ENCODE measurements at regions not wholly inside any gene's neighbourhood (a gene's known extent, or its start where the extent isn't known, plus 50 kb on each side); places are given as distances from the start of the nearest gene placed in this dataset.
"Not testable (repeated sequence)": the region's sequence is repeated elsewhere in the genome, so short reads cannot be mapped to it uniquely, and the experiment has no call there.

DNA sequence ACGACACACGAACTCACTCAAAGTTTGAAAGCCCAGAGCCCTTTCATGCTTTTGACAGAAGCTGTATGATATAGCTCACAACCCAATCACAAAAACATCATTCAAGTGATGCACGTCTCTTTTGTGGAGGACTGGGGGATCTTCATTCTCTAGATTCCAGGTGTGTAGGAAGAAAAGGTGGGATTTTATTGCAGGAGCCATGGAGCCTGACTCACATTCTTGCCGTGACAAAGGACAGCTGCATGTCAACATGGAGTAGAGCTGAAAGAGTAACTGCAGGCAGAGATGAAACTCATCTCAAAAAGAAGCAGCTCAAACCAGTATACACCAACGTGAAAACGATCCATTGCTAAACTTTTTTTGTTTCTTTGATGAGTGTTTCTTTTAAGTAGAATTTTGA lies 50.9 kb upstream of the PDE1A start:
- no peak for DNase-seq
- no peak overlapping the region for H3K4me3 Mint-ChIP-seq
- no peaks in the 10 kb centered on the region for H3K4me1 Mint-ChIP-seq
- POLR2A ChIA-PET: no interaction called here
- no peak overlapping the region for H3K27ac Mint-ChIP-seq
- peaks cover 0 to 11% (median 0%) of the 10 kb centered on the region in 5 donors for H3K27me3 Mint-ChIP-seq
- ATAC-seq: no peak
- peaks cover 0 to 24% (median 5%) of the 10 kb centered on the region in 9 donors for H3K9me3 Mint-ChIP-seq
- H3K36me3 Mint-ChIP-seq: no peaks in the 10 kb centered on the region

DNA sequence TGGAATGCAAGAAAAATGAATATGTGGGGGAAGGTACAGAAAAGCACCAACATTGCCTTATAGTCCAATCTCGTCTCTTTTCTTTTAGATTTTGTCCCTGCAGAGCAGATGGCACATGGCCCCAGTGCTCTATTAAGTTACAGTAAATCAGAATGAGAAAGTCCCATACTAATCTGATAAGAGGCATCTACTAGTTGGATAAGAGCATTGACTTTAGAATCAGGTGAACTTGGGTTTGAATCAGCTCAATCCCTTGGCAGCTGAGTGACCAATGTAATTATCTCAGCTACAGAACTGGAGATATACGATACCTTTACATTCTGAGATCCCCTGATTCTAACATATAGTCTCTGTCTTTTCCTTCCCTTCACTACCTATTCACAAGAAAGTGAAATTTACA lies 54.8 kb upstream of the PDE1A start:
- ATAC-seq: no peak
- Mint-ChIP-seq H3K4me3 (no peak overlapping the region), H3K27ac (no peak overlapping the region), H3K36me3 (no peaks in the 10 kb centered on the region), H3K4me1 (no peaks in the 10 kb centered on the region), H3K9me3 (peaks cover 0 to 9% (median 0%) of the 10 kb centered on the region in 9 donors), H3K27me3 (peaks cover 0 to 11% (median 0%) of the 10 kb centered on the region in 5 donors)
- DNase-seq: no peak
- POLR2A ChIA-PET: no interaction called here

DNA sequence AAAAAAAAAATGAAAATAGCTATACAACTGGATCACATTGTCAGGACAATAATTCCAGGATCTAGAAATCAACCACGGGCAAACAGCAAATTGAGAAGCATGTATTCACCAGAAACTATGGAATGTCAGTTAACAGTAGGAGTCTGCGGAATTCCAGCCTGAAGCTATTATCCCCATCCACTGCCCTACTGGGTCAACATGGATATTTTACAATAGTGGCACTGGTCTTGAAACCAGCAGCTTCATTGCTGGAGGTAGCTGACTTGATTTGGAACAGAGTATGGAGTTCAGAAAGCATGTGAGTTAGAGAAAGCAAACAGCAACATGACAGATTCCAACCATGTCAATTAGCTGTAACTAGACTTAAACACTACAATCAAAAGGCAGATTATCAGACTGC lies 55.7 kb upstream of the PDE1A start:
- H3K9me3 Mint-ChIP-seq: peaks cover 0 to 3% (median 0%) of the 10 kb centered on the region in 9 donors
- H3K36me3 Mint-ChIP-seq: no peaks in the 10 kb centered on the region
- H3K4me1 Mint-ChIP-seq: no peaks in the 10 kb centered on the region
- no peak overlapping the region for H3K27ac Mint-ChIP-seq
- POLR2A ChIA-PET: no interaction called here
- peaks cover 0 to 11% (median 0%) of the 10 kb centered on the region in 5 donors for H3K27me3 Mint-ChIP-seq
- ATAC-seq: no peak
- no peak overlapping the region for H3K4me3 Mint-ChIP-seq
- DNase-seq: no peak

DNA sequence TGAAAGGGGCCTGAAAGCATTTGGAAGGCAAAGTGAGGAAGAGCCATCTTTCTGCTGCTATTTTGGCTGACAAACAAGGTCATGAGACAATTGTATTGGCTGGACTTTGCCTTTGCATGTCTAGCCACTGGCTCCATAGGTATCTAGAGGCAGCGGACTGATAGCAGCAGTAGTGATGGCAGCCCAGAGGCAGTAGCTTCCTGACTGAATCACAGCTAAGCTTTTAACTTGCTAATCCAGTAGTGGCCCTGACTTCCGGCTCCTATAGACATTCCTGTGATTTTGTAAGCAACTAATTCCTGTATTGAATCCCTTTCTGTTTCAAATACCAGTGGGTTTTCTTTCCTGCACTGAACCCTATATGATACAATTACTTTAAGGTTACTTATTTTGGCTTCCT lies 69.8 kb upstream of the PDE1A start:
- no peaks in the 10 kb centered on the region for H3K36me3 Mint-ChIP-seq
- DNase-seq (no peak), ATAC-seq (no peak)
- H3K4me1 Mint-ChIP-seq: no peaks in the 10 kb centered on the region
- H3K27ac Mint-ChIP-seq: no peak overlapping the region
- POLR2A ChIA-PET: no interaction called here
- H3K4me3 Mint-ChIP-seq: no peak overlapping the region
- H3K9me3 Mint-ChIP-seq: peaks cover 0 to 17% (median 0%) of the 10 kb centered on the region in 9 donors
- peaks cover 0 to 7% (median 0%) of the 10 kb centered on the region in 5 donors for H3K27me3 Mint-ChIP-seq

DNA sequence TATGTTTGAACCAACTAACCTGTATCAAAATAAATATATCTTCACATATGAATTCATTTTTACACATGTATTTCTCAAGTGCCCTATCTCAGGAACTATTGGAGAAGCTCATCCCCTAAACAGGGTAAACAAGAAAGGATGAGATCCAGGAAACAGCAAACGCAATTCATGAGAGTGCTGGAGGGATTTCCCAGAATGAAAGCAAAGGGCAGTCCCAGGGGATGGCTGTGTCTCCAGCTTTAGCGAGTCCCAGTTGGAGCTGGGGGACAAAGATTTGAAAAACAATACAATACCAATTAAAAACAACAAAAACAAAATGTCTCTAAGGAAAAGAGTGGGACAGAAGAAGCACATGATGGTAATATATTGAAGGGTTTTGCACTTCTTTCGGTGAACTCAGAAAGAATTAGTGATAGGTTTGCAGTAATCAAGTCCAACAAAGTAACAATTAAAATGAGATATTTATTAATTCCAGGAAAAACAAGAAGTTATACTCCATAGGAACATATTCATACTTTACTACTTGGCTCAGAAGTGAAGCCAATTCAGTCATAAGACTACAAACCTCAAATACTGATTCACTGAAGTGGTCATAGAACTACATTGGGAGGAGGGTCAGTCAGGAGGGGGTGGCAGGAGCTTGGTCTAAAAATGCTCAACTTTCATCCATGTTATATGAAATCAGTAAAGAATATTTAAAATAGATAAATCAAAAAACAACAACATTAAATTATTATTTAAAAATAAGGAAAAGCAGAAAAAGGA lies 73.1 kb upstream of the PDE1A start:
- ATAC-seq (no peak), DNase-seq (no peak)
- peak overlapping the region in 1 of 10 donors; percentile 7 for H3K27ac Mint-ChIP-seq
- no peaks in the 10 kb centered on the region for H3K36me3 Mint-ChIP-seq
- POLR2A ChIA-PET: no interaction called here
- peaks cover 0 to 5% (median 0%) of the 10 kb centered on the region in 5 donors for H3K27me3 Mint-ChIP-seq
- H3K4me1 Mint-ChIP-seq: no peaks in the 10 kb centered on the region
- no peak overlapping the region for H3K4me3 Mint-ChIP-seq
- peaks cover 0 to 12% (median 0%) of the 10 kb centered on the region in 9 donors for H3K9me3 Mint-ChIP-seq

DNA sequence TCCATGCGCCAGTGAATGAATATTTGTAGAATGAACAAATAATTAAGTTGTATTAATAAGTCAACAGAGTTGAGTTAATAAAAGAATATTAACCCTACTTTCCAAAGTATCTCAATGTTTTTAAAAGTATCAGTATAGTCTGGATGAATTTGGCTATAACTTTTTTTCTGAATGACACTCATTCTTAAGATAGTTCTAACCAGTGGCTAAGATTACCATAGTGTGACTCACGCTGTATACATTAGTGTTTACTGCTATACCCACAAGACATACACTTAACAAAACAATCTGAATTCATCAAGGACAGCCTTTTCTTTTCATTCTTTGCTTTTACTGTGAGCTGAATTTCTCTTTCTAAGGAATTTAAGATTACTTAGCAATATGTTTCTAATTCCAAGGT lies 77.0 kb upstream of the PDE1A start:
- POLR2A ChIA-PET: no interaction called here
- Mint-ChIP-seq H3K36me3 (no peaks in the 10 kb centered on the region), H3K4me1 (no peaks in the 10 kb centered on the region), H3K4me3 (no peak overlapping the region), H3K9me3 (no peaks in the 10 kb centered on the region), H3K27me3 (peaks cover 0 to 1% (median 0%) of the 10 kb centered on the region in 5 donors), H3K27ac (no peak overlapping the region)
- DNase-seq (no peak), ATAC-seq (no peak)

DNA sequence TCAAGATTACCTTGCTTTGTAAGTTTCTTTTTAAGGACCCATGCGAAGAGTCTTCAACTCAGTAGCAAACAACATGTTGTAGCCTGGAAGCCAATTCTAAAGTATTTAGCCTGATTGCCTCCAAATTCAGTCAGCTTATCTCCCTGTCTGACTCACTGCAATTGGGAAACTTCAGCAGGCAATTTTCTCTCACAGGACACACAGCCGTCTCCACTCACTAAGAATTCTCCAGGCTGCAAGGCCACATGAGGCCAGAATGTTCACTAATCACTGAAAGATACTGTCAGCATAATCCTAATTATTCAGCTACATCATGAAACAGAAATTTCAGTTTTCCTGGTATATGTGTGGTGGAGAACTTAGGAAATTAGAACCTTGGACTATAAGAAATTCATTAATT lies 78.1 kb upstream of the PDE1A start:
- ATAC-seq (no peak), DNase-seq (no peak)
- H3K4me1 Mint-ChIP-seq: no peaks in the 10 kb centered on the region
- peaks cover 0 to 1% (median 0%) of the 10 kb centered on the region in 5 donors for H3K27me3 Mint-ChIP-seq
- H3K27ac Mint-ChIP-seq: no peak overlapping the region
- POLR2A ChIA-PET: no interaction called here
- H3K4me3 Mint-ChIP-seq: no peak overlapping the region
- H3K9me3 Mint-ChIP-seq: no peaks in the 10 kb centered on the region
- H3K36me3 Mint-ChIP-seq: no peaks in the 10 kb centered on the region

DNA sequence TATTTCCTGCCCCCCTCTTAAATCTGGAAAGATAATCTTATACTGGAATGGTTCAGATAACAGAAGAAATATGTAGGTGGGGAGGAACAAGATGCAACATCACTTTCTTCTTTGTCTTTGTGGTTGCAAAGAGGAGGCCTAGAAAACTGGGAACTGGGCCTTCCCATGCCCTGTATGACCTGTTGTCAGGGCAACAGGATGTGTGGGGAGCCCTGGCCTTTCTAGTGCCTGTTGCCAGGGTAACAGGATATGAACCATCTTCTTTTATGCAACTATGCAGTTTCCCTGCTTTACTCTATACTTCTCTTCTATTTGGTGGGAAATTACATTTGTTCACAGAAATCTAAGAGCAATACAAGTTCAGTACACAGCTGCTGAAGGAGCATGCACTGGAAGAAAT lies 79.8 kb upstream of the PDE1A start:
- no peaks in the 10 kb centered on the region for H3K4me1 Mint-ChIP-seq
- POLR2A ChIA-PET: no interaction called here
- no peaks in the 10 kb centered on the region for H3K9me3 Mint-ChIP-seq
- H3K4me3 Mint-ChIP-seq: no peak overlapping the region
- H3K27ac Mint-ChIP-seq: no peak overlapping the region
- H3K27me3 Mint-ChIP-seq: peaks cover 0 to 1% (median 0%) of the 10 kb centered on the region in 5 donors
- no peak for ATAC-seq
- DNase-seq: no peak
- H3K36me3 Mint-ChIP-seq: no peaks in the 10 kb centered on the region

DNA sequence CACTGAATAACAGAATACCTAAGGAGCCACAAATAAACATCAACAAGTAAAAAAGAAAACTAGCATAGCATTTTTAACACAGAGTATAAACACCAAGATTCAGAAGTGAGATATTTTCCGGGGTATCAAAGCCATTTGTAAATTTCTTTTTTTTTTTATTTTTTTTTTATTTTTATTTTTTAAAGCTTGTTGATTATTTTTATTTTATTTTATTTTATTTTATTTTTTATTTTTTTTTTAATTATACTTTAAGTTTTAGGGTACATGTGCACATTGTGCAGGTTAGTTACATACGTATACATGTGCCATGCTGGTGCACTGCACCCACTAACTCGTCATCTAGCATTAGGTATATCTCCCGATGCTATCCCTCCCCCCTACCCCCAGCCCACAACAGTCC lies 81.7 kb upstream of the PDE1A start:
- POLR2A ChIA-PET: not testable (repeated sequence)

DNA sequence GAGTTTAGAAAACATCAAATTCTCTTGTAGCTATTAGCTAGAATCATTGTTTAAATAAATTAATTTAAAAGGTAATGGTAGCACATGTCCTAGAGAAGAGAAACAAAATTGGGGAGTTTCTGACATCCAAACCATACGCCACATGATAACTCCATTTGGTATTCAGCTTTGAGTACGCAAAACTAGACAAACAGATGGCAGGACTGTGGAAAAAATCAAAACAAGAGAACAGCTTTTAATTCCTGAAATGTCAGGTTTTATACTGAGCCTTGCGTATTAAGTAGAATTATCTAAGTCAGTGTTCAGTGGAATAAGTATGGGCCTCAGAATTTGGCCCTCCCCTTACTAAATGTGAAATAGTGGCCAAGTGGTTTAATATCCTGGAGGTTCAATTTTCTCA lies 82.4 kb upstream of the PDE1A start:
- peaks cover 0 to 2% (median 0%) of the 10 kb centered on the region in 9 donors for H3K9me3 Mint-ChIP-seq
- no peak for ATAC-seq
- no peaks in the 10 kb centered on the region for H3K4me1 Mint-ChIP-seq
- H3K4me3 Mint-ChIP-seq: no peak overlapping the region
- H3K36me3 Mint-ChIP-seq: no peaks in the 10 kb centered on the region
- POLR2A ChIA-PET: no interaction called here
- peaks cover 0 to 1% (median 0%) of the 10 kb centered on the region in 5 donors for H3K27me3 Mint-ChIP-seq
- no peak for DNase-seq
- no peak overlapping the region for H3K27ac Mint-ChIP-seq

More for the DNA sequence above, 81.7 kb upstream of the PDE1A start:
- not testable (repeated sequence) for H3K4me3 Mint-ChIP-seq, H3K36me3 Mint-ChIP-seq, H3K4me1 Mint-ChIP-seq, ATAC-seq, H3K9me3 Mint-ChIP-seq, H3K27ac Mint-ChIP-seq, H3K27me3 Mint-ChIP-seq, DNase-seq

DNA sequence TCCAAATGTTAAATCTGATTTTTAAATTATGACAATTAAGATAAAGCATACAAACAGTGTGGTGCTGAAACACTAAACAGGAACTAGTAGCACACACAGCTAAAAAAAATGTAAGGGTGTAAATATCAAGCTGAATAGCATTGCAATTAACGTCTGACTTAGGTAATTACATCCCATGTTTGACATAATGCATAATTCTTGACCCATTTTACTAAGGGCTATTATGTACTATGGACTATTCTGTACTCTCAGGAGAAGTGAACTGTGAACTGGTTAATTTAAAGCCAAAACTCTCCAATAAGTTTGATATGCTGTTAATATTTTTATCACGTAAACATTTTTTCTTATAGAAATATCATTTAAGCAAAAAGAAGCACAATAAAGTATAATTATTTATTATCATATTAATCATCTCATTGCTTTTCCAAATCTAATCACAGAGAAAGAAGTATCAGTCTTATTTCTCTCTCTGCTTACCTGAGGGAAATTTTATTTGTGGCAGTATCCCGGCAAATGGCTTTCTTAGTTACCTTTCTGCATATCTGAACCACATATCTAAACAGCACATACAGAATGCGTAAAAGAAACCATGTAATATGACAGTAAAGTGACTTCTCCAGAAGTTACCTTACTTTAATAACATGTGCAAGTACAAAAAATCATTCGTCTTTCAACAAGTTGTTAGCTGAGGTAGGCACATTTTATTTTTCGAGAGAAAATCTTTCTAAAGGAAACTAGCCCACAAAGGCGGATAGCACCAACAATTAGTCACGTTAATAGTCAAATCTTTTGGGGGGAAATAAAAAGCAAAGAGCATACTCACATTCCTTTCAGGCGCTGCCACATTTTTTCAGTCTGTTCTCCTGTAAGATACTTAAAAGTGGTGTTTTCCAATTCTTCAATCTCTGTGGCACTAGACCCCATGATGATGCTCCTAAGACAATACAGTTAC lies 94.9 kb upstream of the PDE1A start:
- H3K36me3 Mint-ChIP-seq: no peaks in the 10 kb centered on the region
- DNase-seq (no peak), ATAC-seq (no peak)
- H3K27me3 Mint-ChIP-seq: peaks cover 0 to 3% (median 1%) of the 10 kb centered on the region in 5 donors
- H3K9me3 Mint-ChIP-seq: peaks cover 0 to 4% (median 0%) of the 10 kb centered on the region in 9 donors
- no peak overlapping the region for H3K27ac Mint-ChIP-seq
- POLR2A ChIA-PET: no interaction called here
- H3K4me3 Mint-ChIP-seq: no peak overlapping the region
- H3K4me1 Mint-ChIP-seq: peaks cover 0 to 2% (median 0%) of the 10 kb centered on the region in 4 donors

DNA sequence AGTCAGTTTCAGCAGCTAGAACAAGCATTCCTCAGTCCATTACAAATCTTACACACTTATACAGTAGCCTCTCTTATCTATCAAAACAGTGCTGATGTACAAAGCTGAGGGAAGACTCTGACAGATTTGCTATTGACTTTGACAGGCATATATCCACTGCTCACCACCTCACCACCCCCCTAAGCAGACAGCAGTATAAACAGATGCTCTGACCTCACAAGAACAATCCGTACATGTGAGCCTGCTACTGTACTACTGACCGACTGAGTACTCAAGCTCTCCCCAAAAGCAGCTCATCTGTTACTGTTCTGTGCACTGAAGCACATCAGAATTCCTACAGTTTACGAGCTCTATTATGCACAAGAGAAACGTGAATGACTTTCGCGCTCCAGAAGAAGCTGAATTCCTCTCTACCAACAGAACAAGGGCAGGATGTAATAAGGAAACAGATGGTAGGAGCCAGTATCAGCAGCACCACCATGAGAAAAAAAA lies 95.6 kb upstream of the PDE1A start:
- H3K27ac Mint-ChIP-seq: no peak overlapping the region
- POLR2A ChIA-PET: no interaction called here
- peaks cover 0 to 3% (median 1%) of the 10 kb centered on the region in 5 donors for H3K27me3 Mint-ChIP-seq
- H3K9me3 Mint-ChIP-seq: peaks cover 0 to 4% (median 0%) of the 10 kb centered on the region in 9 donors
- H3K4me1 Mint-ChIP-seq: peaks cover 0 to 2% (median 0%) of the 10 kb centered on the region in 4 donors
- DNase-seq (no peak), ATAC-seq (peak in 1 of 2 donors; percentile 32)
- H3K4me3 Mint-ChIP-seq: no peak overlapping the region
- no peaks in the 10 kb centered on the region for H3K36me3 Mint-ChIP-seq

DNA sequence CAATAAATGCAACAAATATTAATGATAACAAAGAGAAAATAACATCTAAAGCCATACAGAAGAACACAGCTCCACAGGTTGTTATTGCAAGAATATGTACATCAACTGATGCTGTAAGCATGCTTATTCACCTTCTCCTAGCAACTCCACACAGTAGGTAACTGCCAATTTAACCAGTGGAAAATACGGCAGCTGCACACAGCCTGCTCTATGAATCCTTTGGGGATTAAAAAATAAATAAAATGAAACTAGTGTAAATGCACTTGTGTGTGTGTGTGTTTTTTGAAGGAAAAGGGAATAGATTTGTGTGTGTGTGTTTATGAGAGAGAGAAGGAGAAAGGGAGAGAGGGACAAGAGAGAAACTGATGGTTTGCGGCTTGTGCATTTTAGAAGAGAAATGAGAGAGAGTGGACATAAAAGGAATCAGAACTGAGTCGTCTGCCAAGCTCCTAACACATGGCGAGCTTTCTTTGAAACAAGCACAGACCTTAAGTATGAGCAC lies 96.2 kb upstream of the PDE1A start:
- ATAC-seq (no peak), DNase-seq (no peak)
- H3K4me1 Mint-ChIP-seq: peaks cover 0 to 2% (median 0%) of the 10 kb centered on the region in 4 donors
- H3K9me3 Mint-ChIP-seq: peaks cover 0 to 8% (median 0%) of the 10 kb centered on the region in 9 donors
- H3K27me3 Mint-ChIP-seq: peaks cover 0 to 3% (median 1%) of the 10 kb centered on the region in 5 donors
- H3K27ac Mint-ChIP-seq: no peak overlapping the region
- H3K36me3 Mint-ChIP-seq: no peaks in the 10 kb centered on the region
- POLR2A ChIA-PET: no interaction called here
- H3K4me3 Mint-ChIP-seq: no peak overlapping the region

Measured in naive thymus-derived CD8-positive, alpha-beta T cell (primary cell).